BLaER1 treated with 17β-estradiol and CSF1 and Interleukin-3, amounts not matched to agents 10 nM and 100 nM (cell line): ENCODE measurements at regions not wholly inside any gene's neighbourhood (a gene's known extent, or its start where the extent isn't known, plus 50 kb on each side); places are given as distances from the start of the nearest gene placed in this dataset.

Experiments used
- H3K27ac ChIP-seq, 11 experiments: shearing (Covaris generic); formaldehyde crosslinking; 2 replicates each; pipeline ENCODE4 v1.8.1; 2022
- H3K27me3 ChIP-seq, 11 experiments: shearing (Covaris generic); formaldehyde crosslinking; 2 replicates each; pipeline ENCODE4 v1.8.1; 2022
- H3K36me3 ChIP-seq, 11 experiments: shearing (Covaris generic); formaldehyde crosslinking; 2 replicates each; pipeline ENCODE4 v1.8.1; 2022
- H3K4me1 ChIP-seq, 10 experiments: shearing (Covaris generic); formaldehyde crosslinking; 2 replicates each; pipeline ENCODE4 v1.8.1; 2022
- H3K4me2 ChIP-seq, 11 experiments: shearing (Covaris generic); formaldehyde crosslinking; 2 replicates each; pipeline ENCODE4 v1.8.1; 2022
- H3K4me3 ChIP-seq, 10 experiments: shearing (Covaris generic); formaldehyde crosslinking; 2 replicates each; pipeline ENCODE4 v1.8.1; 2022
- H3K9ac ChIP-seq, 11 experiments: shearing (Covaris generic); formaldehyde crosslinking; 2 replicates each; pipeline ENCODE4 v1.8.1; 2022
- H3K9me3 ChIP-seq, 11 experiments: shearing (Covaris generic); formaldehyde crosslinking; replicated peaks in 1 of 11; 2 replicates each; pipeline ENCODE4 v1.8.1; 2022
- H4K20me1 ChIP-seq, 11 experiments: shearing (Covaris generic); formaldehyde crosslinking; 2 replicates each; pipeline ENCODE4 v1.8.1; 2022
- Cebpa-rat ChIP-seq, 11 experiments: shearing (Covaris generic); IDR thresholded peaks; 2 replicates each; pipeline ENCODE4 v1.8.1; 2022

GRCh38 chr7:41378156-41378555 lies 324.7 kb downstream of the INHBA start:
- Histone ChIP-seq H3K36me3 (no peaks in the 10 kb centered on the region), H3K27ac (no peak overlapping the region), H4K20me1 (no peaks in the 10 kb centered on the region), H3K4me1 (no peaks in the 10 kb centered on the region), H3K4me2 (no peak overlapping the region), H3K9ac (no peak overlapping the region), H3K27me3 (no peaks in the 10 kb centered on the region), H3K4me3 (no peak overlapping the region), H3K9me3 (no peaks in the 10 kb centered on the region)
- no peak for TF ChIP-seq Cebpa-rat (IDR thresholded peaks at IDR 0.05)

- Histone ChIP-seq H3K27me3 (no peaks in the 10 kb centered on the region), H3K4me1 (no peaks in the 10 kb centered on the region)
Measured at GRCh38 chr7:41375582-41375981, 327.3 kb downstream of the INHBA start.

DNA sequence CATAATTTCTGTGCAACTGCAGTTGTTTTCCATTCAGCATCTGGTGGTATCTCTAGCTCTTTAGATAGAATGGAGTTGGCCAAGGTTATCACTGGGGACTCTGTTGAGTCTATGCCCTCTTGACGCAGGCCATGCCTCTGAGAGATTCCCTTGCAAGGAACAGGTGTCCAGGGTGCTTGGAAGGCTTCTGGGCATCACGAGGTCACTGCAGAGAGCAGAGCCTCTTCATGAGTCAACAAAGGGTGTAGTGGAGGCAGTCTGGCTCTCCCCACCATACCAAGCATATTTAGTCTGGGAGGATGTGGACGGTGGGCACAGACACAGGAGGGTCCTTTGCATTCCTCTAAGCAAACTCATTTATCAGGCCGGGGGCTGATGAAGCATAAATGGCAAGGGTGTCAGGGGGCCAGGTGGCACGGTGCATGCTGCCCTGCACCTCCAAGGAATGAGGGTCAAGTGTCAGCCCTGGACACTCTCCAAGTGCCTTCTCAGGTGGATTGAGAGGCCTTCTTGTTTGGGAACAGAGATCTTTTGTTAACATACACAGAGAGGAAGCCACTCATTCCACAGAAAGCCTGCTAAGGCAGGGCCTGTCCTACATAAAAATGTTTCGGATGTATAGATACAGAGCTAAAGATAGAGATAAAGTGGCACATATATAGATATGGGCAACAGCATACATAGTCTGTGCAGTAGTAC lies 328.6 kb downstream of the INHBA start:
- Histone ChIP-seq H3K9me3 (no peaks in the 10 kb centered on the region), H3K4me3 (no peak overlapping the region), H3K36me3 (no peaks in the 10 kb centered on the region), H3K4me1 (no peaks in the 10 kb centered on the region), H3K27me3 (no peaks in the 10 kb centered on the region), H3K4me2 (no peak overlapping the region), H4K20me1 (no peaks in the 10 kb centered on the region), H3K27ac (no peak overlapping the region), H3K9ac (no peak overlapping the region)
- TF ChIP-seq Cebpa-rat (IDR thresholded peaks at IDR 0.05): no peak

More at GRCh38 chr7:41375582-41375981, 327.3 kb downstream of the INHBA start:
- Histone ChIP-seq H3K4me2 (no peak overlapping the region), H3K9ac (no peak overlapping the region), H3K36me3 (no peaks in the 10 kb centered on the region), H3K27ac (no peak overlapping the region), H3K9me3 (no peaks in the 10 kb centered on the region), H3K4me3 (no peak overlapping the region), H4K20me1 (no peaks in the 10 kb centered on the region)
- TF ChIP-seq Cebpa-rat (IDR thresholded peaks at IDR 0.05): no peak

- Histone ChIP-seq H3K36me3 (no peaks in the 10 kb centered on the region), H3K4me3 (no peak overlapping the region), H3K9ac (no peak overlapping the region), H4K20me1 (no peaks in the 10 kb centered on the region), H3K4me1 (no peaks in the 10 kb centered on the region), H3K27ac (no peak overlapping the region), H3K9me3 (peaks cover 0 to 6% (median 0%) of the 10 kb centered on the region in 11 experiments; a peak in 2 of 22 replicates), H3K4me2 (no peak overlapping the region), H3K27me3 (no peaks in the 10 kb centered on the region)
- TF ChIP-seq Cebpa-rat (IDR thresholded peaks at IDR 0.05): no peak
Measured at GRCh38 chr7:41367967-41368882, 334.7 kb downstream of the INHBA start.

- Histone ChIP-seq H3K4me1 (no peaks in the 10 kb centered on the region), H4K20me1 (no peaks in the 10 kb centered on the region), H3K36me3 (no peaks in the 10 kb centered on the region), H3K9ac (no peak overlapping the region), H3K27ac (no peak overlapping the region), H3K9me3 (no peaks in the 10 kb centered on the region), H3K27me3 (no peaks in the 10 kb centered on the region), H3K4me3 (no peak overlapping the region), H3K4me2 (no peak overlapping the region)
- no peak for TF ChIP-seq Cebpa-rat (IDR thresholded peaks at IDR 0.05)
Measured at GRCh38 chr7:41351091-41351490, 351.8 kb downstream of the INHBA start.

GRCh38 chr7:41346878-41347277 lies 356.0 kb downstream of the INHBA start:
- H3K27ac ChIP-seq: no peak overlapping the region
- H3K4me1 ChIP-seq: no peaks in the 10 kb centered on the region
- TF ChIP-seq Cebpa-rat (IDR thresholded peaks at IDR 0.05): no peak
- no peaks in the 10 kb centered on the region for H3K36me3 ChIP-seq
- no peak overlapping the region for H3K4me2 ChIP-seq
- no peaks in the 10 kb centered on the region for H4K20me1 ChIP-seq
- no peak overlapping the region for H3K4me3 ChIP-seq
- H3K9ac ChIP-seq: no peak overlapping the region
- no peaks in the 10 kb centered on the region for H3K27me3 ChIP-seq
- no peaks in the 10 kb centered on the region for H3K9me3 ChIP-seq

DNA sequence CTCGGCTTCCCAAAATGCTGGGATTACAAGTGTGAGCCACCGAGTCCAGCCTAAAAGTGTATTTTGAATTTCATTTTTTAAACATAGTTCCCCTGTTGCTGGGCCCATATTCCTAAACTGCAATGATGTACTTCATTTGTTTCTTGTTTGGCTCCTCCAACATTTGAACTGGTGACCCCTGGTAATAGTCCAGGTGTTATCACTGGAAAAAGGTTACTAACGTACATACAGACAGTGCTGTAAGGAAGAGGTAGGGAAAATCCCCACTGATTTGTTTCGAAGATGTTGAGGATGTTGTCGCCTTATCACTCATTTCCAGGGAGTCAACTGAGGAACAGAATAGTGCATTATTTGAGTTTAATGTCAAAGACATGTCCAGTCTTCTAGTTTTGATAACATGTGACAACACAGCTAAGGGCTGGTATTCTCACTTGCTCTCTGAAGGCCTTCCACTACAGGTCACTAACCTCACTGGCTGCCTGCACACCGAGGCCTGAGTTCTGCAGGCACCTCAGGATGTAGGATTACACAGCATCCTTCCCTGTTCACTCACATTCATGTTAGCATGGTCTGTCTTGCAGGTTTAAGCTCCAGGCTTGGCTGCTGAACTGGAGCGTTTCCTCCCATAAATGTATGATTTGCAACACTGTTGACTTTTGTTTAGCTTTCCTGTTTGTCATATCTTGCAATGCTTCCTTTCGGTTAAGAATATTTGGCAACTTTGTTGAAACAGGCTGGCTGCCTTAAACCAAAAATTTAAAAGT lies 362.8 kb downstream of the INHBA start:
- no peak for TF ChIP-seq Cebpa-rat (IDR thresholded peaks at IDR 0.05)
- Histone ChIP-seq H3K27ac (no peak overlapping the region), H3K4me1 (no peaks in the 10 kb centered on the region), H3K27me3 (no peaks in the 10 kb centered on the region), H3K4me2 (no peak overlapping the region), H3K36me3 (no peaks in the 10 kb centered on the region), H4K20me1 (no peaks in the 10 kb centered on the region), H3K9me3 (no peaks in the 10 kb centered on the region), H3K9ac (no peak overlapping the region), H3K4me3 (no peak overlapping the region)

DNA sequence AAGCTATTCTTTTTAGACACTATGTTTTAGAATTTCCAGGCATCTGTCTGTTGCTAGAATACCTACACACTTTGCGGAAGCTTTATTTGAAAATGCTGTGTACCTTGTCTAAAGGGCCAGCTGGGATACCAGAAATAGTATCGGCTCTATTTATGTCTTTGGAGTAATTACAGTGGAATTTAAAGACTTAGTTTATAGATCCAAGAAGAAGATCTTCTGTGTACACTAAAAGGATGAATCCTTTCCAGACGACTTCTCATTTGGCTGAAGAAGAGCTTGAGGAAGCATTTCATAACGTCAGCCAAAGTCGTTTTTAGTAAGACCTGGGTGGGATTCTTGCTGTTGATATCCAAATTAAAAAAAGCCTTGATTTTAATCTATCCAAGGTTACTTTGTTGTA lies 365.9 kb downstream of the INHBA start:
- no peaks in the 10 kb centered on the region for H4K20me1 ChIP-seq
- H3K27me3 ChIP-seq: no peaks in the 10 kb centered on the region
- no peaks in the 10 kb centered on the region for H3K9me3 ChIP-seq
- no peak overlapping the region for H3K9ac ChIP-seq
- H3K36me3 ChIP-seq: no peaks in the 10 kb centered on the region
- H3K27ac ChIP-seq: no peak overlapping the region
- H3K4me3 ChIP-seq: no peak overlapping the region
- no peak overlapping the region for H3K4me2 ChIP-seq
- peaks cover 0 to 9% (median 0%) of the 10 kb centered on the region in 10 experiments; a peak in 1 of 20 replicates for H3K4me1 ChIP-seq
- TF ChIP-seq Cebpa-rat (IDR thresholded peaks at IDR 0.05): no peak

DNA sequence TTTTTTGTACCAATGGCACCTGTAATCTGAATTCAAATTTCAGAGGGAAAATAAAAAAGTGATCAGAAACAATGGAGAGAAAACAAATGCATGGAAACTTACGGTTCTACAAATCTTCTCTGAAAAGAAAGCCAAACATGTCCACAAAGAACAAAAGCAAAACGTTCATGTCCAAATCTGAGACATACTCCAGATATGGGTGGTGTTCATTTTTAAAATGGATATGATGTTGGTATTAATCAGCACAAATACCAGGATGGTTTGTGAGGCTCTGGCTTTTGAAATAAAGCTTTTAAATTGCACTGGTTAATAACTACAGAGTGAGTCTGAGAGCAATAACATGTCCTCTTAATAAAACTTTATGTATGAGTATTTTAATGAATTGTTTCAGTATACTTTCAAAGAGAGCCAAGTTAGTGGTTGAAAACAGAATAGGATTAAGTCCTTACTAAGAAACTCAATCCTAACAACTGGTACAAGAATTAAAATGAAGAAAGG lies 366.4 kb downstream of the INHBA start:
- Histone ChIP-seq H3K9ac (no peak overlapping the region), H3K4me2 (no peak overlapping the region), H3K27me3 (no peaks in the 10 kb centered on the region), H3K36me3 (no peaks in the 10 kb centered on the region), H3K4me1 (peaks cover 0 to 9% (median 0%) of the 10 kb centered on the region in 10 experiments; a peak in 1 of 20 replicates), H4K20me1 (no peaks in the 10 kb centered on the region), H3K4me3 (no peak overlapping the region), H3K27ac (no peak overlapping the region), H3K9me3 (no peaks in the 10 kb centered on the region)
- no peak for TF ChIP-seq Cebpa-rat (IDR thresholded peaks at IDR 0.05)
